ENCODE measurements at regions not wholly inside any gene's neighbourhood (a gene's known extent, or its start where the extent isn't known, plus 50 kb on each side); places are given as distances from the start of the nearest gene placed in this dataset.

- ChIA-PET CTCF (ENCODE audit: low intra/inter-chr PET ratio) (no interaction called here), POLR2A (interaction anchor here (0.8 kb wide), 1 partner anchor 390 kb away, joined by 3 read pairs; no protein-coding TSS in a partner anchor)
- Histone ChIP-seq H3K4me3 (no peak overlapping the region), H3K9me1 (ENCODE audit: control insufficient read depth, insufficient read depth, low read length) (no peaks in the 10 kb centered on the region), H3K27me3 (ENCODE audit: control insufficient read depth in 2 of 2, insufficient read depth in 2 of 2, low read length in 2 of 2) (no peaks in the 10 kb centered on the region), H3K36me3 (ENCODE audit: control insufficient read depth, insufficient read depth, low read length) (no peaks in the 10 kb centered on the region), H3K4me1 (replicated peaks in 1 of 2; ENCODE audit: control insufficient read depth in 2 of 2, insufficient read depth in 2 of 2, low read length in 2 of 2) (no peaks in the 10 kb centered on the region), H2AFZ (ENCODE audit: low read depth, low read length) (no peak overlapping the region), H3K79me2 (ENCODE audit: control insufficient read depth, insufficient read depth, low read length) (no peaks in the 10 kb centered on the region), H3K4me2 (ENCODE audit: insufficient read depth, low read length) (no peak overlapping the region), H3K9ac (ENCODE audit: insufficient read depth in 1 of 2, low read depth in 2 of 2, low read length in 2 of 2) (no peak overlapping the region), H3K27ac (ENCODE audit: extremely low read depth, low read depth, low read length) (no peak overlapping the region), H4K20me1 (replicated peaks; ENCODE audit: control insufficient read depth, insufficient read depth, low read length) (no peaks in the 10 kb centered on the region), H3K9me3 (replicated peaks; ENCODE audit: control insufficient read depth, insufficient read depth, low read depth, low read length) (peaks cover 2% of the 10 kb centered on the region; the same call in 1 of the 2 replicates)
- DNase-seq (ENCODE audit: extremely low read depth in 1 of 4, low spot score in 3 of 4), result no peak
- FAIRE-seq, result no peak
- ATAC-seq, result no peak
- intact Hi-C loops (cut with micrococcal nuclease) (no loop called here), in situ Hi-C loops (cut with MboI) (no loop called here)
- BruUV-seq (replicated peaks), result no TSS peak
- WGBS (ENCODE audit: insufficient coverage, low coverage, missing lambda C conversion rate), result 0% methylated on average over 3 of the region's 3 CpGs
- TF ChIP-seq SMAD2 (IDR thresholded peaks at IDR 0.05; ENCODE audit: low read depth, low read length), result no peak
- no peak for TF ChIP-seq TAL1 (IDR thresholded peaks at IDR 0.05)
- no peak for TF ChIP-seq ZNF224 (CRISPR knock-in tag; IDR thresholded peaks at IDR 0.05)
- TF ChIP-seq ZNF609 (CRISPR knock-in tag; IDR thresholded peaks at IDR 0.05; ENCODE audit: borderline replicate concordance), result no peak
- no peak for TF ChIP-seq BMI1 (IDR thresholded peaks at IDR 0.05; ENCODE audit: low read length)
- TF ChIP-seq, protein P1, sequence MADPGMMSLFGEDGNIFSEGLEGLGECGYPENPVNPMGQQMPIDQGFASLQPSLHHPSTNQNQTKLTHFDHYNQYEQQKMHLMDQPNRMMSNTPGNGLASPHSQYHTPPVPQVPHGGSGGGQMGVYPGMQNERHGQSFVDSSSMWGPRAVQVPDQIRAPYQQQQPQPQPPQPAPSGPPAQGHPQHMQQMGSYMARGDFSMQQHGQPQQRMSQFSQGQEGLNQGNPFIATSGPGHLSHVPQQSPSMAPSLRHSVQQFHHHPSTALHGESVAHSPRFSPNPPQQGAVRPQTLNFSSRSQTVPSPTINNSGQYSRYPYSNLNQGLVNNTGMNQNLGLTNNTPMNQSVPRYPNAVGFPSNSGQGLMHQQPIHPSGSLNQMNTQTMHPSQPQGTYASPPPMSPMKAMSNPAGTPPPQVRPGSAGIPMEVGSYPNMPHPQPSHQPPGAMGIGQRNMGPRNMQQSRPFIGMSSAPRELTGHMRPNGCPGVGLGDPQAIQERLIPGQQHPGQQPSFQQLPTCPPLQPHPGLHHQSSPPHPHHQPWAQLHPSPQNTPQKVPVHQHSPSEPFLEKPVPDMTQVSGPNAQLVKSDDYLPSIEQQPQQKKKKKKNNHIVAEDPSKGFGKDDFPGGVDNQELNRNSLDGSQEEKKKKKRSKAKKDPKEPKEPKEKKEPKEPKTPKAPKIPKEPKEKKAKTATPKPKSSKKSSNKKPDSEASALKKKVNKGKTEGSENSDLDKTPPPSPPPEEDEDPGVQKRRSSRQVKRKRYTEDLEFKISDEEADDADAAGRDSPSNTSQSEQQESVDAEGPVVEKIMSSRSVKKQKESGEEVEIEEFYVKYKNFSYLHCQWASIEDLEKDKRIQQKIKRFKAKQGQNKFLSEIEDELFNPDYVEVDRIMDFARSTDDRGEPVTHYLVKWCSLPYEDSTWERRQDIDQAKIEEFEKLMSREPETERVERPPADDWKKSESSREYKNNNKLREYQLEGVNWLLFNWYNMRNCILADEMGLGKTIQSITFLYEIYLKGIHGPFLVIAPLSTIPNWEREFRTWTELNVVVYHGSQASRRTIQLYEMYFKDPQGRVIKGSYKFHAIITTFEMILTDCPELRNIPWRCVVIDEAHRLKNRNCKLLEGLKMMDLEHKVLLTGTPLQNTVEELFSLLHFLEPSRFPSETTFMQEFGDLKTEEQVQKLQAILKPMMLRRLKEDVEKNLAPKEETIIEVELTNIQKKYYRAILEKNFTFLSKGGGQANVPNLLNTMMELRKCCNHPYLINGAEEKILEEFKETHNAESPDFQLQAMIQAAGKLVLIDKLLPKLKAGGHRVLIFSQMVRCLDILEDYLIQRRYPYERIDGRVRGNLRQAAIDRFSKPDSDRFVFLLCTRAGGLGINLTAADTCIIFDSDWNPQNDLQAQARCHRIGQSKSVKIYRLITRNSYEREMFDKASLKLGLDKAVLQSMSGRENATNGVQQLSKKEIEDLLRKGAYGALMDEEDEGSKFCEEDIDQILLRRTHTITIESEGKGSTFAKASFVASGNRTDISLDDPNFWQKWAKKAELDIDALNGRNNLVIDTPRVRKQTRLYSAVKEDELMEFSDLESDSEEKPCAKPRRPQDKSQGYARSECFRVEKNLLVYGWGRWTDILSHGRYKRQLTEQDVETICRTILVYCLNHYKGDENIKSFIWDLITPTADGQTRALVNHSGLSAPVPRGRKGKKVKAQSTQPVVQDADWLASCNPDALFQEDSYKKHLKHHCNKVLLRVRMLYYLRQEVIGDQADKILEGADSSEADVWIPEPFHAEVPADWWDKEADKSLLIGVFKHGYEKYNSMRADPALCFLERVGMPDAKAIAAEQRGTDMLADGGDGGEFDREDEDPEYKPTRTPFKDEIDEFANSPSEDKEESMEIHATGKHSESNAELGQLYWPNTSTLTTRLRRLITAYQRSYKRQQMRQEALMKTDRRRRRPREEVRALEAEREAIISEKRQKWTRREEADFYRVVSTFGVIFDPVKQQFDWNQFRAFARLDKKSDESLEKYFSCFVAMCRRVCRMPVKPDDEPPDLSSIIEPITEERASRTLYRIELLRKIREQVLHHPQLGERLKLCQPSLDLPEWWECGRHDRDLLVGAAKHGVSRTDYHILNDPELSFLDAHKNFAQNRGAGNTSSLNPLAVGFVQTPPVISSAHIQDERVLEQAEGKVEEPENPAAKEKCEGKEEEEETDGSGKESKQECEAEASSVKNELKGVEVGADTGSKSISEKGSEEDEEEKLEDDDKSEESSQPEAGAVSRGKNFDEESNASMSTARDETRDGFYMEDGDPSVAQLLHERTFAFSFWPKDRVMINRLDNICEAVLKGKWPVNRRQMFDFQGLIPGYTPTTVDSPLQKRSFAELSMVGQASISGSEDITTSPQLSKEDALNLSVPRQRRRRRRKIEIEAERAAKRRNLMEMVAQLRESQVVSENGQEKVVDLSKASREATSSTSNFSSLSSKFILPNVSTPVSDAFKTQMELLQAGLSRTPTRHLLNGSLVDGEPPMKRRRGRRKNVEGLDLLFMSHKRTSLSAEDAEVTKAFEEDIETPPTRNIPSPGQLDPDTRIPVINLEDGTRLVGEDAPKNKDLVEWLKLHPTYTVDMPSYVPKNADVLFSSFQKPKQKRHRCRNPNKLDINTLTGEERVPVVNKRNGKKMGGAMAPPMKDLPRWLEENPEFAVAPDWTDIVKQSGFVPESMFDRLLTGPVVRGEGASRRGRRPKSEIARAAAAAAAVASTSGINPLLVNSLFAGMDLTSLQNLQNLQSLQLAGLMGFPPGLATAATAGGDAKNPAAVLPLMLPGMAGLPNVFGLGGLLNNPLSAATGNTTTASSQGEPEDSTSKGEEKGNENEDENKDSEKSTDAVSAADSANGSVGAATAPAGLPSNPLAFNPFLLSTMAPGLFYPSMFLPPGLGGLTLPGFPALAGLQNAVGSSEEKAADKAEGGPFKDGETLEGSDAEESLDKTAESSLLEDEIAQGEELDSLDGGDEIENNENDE (IDR thresholded peaks at IDR 0.05; ENCODE audit: low read depth, low read length), result no peak
Measured at GRCh38 chr3:180267202-180267843, 230.6 kb upstream of the PEX5L start.
